Endothelial cell of umbilical vein (primary cell): ENCODE measurements at regions not wholly inside any gene's neighbourhood (a gene's known extent, or its start where the extent isn't known, plus 50 kb on each side); places are given as distances from the start of the nearest gene placed in this dataset.

ENCODE experiments used
- BruUV-seq: library from RNA; stranded (reverse); fragments of 400-500 nt; replicated peaks from 2 replicates; lab custom pipeline; 2021; lab: Mats Ljungman, UMichigan
- CTCF ChIA-PET: fragments of 300-600, 350-600 bp; sonication (Branson Sonifier 250); formaldehyde crosslinking; loops from one replicate; lab custom pipeline; 2021; ENCODE audit warnings: antibody characterized with exemption, inconsistent platforms; lab: Charles Lee
- POLR2A ChIA-PET: fragments of 300-600, 350-600 bp; sonication (Branson Sonifier 250); formaldehyde crosslinking; loops from one replicate; lab custom pipeline; 2021; ENCODE audit warnings: antibody characterized with exemption, inconsistent platforms; lab: Charles Lee
- DNase-seq: peaks from one replicate; pipeline ENCODE4 v3.0.0-alpha.2; 2011; ENCODE audit warnings: low read depth, low spot score
- FAIRE-seq: peaks from 2 replicates; lab custom pipeline; 2011; peaks lifted over from hg19 to GRCh38; lab: Jason Lieb, UNC
- H2AFZ ChIP-seq: 2 replicates; pipeline ENCODE4 v1.6.0; 2012; ENCODE audit warnings: low read depth, low read length, control low read depth, inconsistent platforms
- H3K27ac ChIP-seq: 2 replicates; pipeline ENCODE4 v1.5.1; 2011; ENCODE audit warnings: low read depth, mild to moderate bottlenecking, control low read depth, low read length, moderate library complexity; ENCODE audit not compliant: insufficient read depth
- H3K27me3 ChIP-seq, 2 experiments: 2 replicates each; pipeline versions ENCODE4 v1.6.0 to v1.6.1; 2011; ENCODE audit warnings: low read length in 2 of 2, mixed read lengths in 1 of 2; ENCODE audit not compliant: control insufficient read depth in 2 of 2, insufficient read depth in 2 of 2
- H3K36me3 ChIP-seq, 2 experiments: 2 replicates in 1 of 2; 3 replicates in 1 of 2; pipeline ENCODE4 v1.5.1; 2011; ENCODE audit warnings: low read length in 2 of 2, mild to moderate bottlenecking in 1 of 2, moderate library complexity in 1 of 2; ENCODE audit not compliant: control insufficient read depth in 2 of 2, insufficient read depth in 2 of 2; ENCODE audit errors: extremely low read depth in 1 of 2
- H3K4me1 ChIP-seq: 3 replicates; pipeline ENCODE4 v1.5.1; 2011; ENCODE audit warnings: mild to moderate bottlenecking, low read length; ENCODE audit not compliant: control insufficient read depth, insufficient read depth; ENCODE audit errors: extremely low read depth
- H3K4me2 ChIP-seq: 2 replicates; pipeline ENCODE4 v1.6.1; 2011; ENCODE audit warnings: low read length, control low read depth, mixed read lengths; ENCODE audit not compliant: insufficient read depth
- H3K4me3 ChIP-seq, 3 experiments: fragments of 200-600 bp in 1 of 3; sonication (generic), shearing (Covaris generic) in 1 of 3; replicated peaks in 1 of 3; 2 replicates each; pipeline ENCODE4 v1.5.1; 2011 to 2016; ENCODE audit warnings: control low read depth in 3 of 3, low read length in 3 of 3, mild to moderate bottlenecking in 2 of 3, inconsistent platforms in 1 of 3, low read depth in 1 of 3, moderate library complexity in 1 of 3; ENCODE audit not compliant: insufficient read depth in 1 of 3
- H3K79me2 ChIP-seq: 2 replicates; pipeline ENCODE4 v1.6.0; 2012; ENCODE audit warnings: low read length, inconsistent platforms; ENCODE audit not compliant: control insufficient read depth, insufficient read depth
- H3K9ac ChIP-seq: replicated peaks from 2 replicates; pipeline ENCODE3; 2011; ENCODE audit warnings: low read length, control low read depth; ENCODE audit not compliant: insufficient read depth; ENCODE audit errors: extremely low read depth
- H3K9me1 ChIP-seq: replicated peaks from 3 replicates; pipeline ENCODE4 v1.6.0; 2011; ENCODE audit warnings: mild to moderate bottlenecking, low read length; ENCODE audit not compliant: control insufficient read depth, insufficient read depth; ENCODE audit errors: extremely low read depth
- H3K9me3 ChIP-seq: replicated peaks from 2 replicates; pipeline ENCODE4 v1.5.1; 2012; ENCODE audit warnings: low read length, inconsistent platforms; ENCODE audit not compliant: control insufficient read depth, insufficient read depth
- H4K20me1 ChIP-seq: replicated peaks from 2 replicates; pipeline ENCODE3; 2011; ENCODE audit warnings: mild to moderate bottlenecking, low read length; ENCODE audit not compliant: control insufficient read depth, insufficient read depth; ENCODE audit errors: extremely low read depth
- EZH2 ChIP-seq: IDR thresholded peaks from 2 replicates; pipeline ENCODE4 v1.6.1; 2012; ENCODE audit warnings: borderline replicate concordance, low read depth, mild to moderate bottlenecking, moderate library complexity, low read length, inconsistent platforms; ENCODE audit not compliant: severe bottlenecking
- FOS ChIP-seq: IDR thresholded peaks from 2 replicates; pipeline ENCODE4 v1.6.1; 2011; ENCODE audit warnings: mild to moderate bottlenecking, low read length, moderate library complexity, borderline replicate concordance; ENCODE audit not compliant: insufficient read depth
- GATA2 ChIP-seq: IDR thresholded peaks from 2 replicates; pipeline ENCODE4 v1.7.0; 2011; ENCODE audit warnings: low read depth, mild to moderate bottlenecking, moderate library complexity, mixed read lengths, low read length; ENCODE audit not compliant: insufficient read length, insufficient read depth
- JUN ChIP-seq: IDR thresholded peaks from 2 replicates; pipeline ENCODE4 v1.6.1; 2011; ENCODE audit warnings: borderline replicate concordance, low read depth; ENCODE audit not compliant: insufficient read length, insufficient read depth
- MYC ChIP-seq: IDR thresholded peaks from one replicate; pipeline ENCODE4 v1.6.1; 2011; ENCODE audit warnings: mild to moderate bottlenecking, low read depth, low read length
- POLR2A ChIP-seq: IDR thresholded peaks from 2 replicates; pipeline ENCODE4 v1.6.1; 2012; ENCODE audit warnings: low read depth, mild to moderate bottlenecking, control low read depth, low read length
- POLR2AphosphoS5 ChIP-seq: IDR thresholded peaks from 2 replicates; pipeline ENCODE4 v1.6.1; 2012; ENCODE audit warnings: low read depth, mild to moderate bottlenecking, control low read depth, low read length, moderate library complexity; ENCODE audit not compliant: insufficient read depth
- dilution Hi-C: fragments of 300-500 bp; cut with MboI; formaldehyde crosslinking; loops from one replicate; pipeline ENCODE4 v1.15.0; 2019; ENCODE audit warnings: low sequenced_read_pairs; ENCODE audit not compliant: extremely low pct_ligation_motif_present
- intact Hi-C: fragments of 100-400 bp; cut with micrococcal nuclease; formaldehyde crosslinking; loops from one replicate; pipeline ENCODE4 v1.10.0; 2022
- TF ChIP-seq, protein P1 (sequence below): IDR thresholded peaks from 2 replicates; pipeline ENCODE4 v1.6.1; 2011; ENCODE audit not compliant: insufficient read depth, insufficient read length
- TF ChIP-seq, protein P2 (sequence below), 2 donors: IDR thresholded peaks; 1 replicate in 1 of 2; 2 replicates in 1 of 2; pipeline ENCODE4 v1.5.1; 2011; ENCODE audit warnings: low read length in 2 of 2, mild to moderate bottlenecking in 2 of 2, moderate library complexity in 2 of 2, control low read depth in 1 of 2, inconsistent platforms in 1 of 2, low read depth in 1 of 2; ENCODE audit not compliant: insufficient read depth in 1 of 2; ENCODE audit errors: extremely low read depth in 1 of 2

DNA sequence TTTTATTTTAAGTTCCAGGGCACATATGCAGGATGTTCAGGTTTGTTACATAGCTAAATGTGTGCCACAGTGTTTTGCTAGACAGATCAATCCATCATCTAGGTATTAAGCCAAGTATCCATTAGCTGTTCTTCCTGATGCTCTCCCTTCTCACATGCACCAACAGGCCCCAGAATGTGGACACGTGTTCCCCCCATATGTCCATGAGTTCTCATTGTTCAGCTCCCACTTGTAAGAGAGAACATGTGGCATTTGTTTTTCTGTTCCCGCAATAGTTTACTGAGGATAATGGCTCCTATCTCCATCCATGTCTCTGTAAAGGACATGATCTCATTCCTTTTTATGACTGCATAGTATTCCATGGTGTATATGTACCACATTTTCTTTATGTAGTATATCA is 374.8 kb upstream of the FAT1 start:
- intact Hi-C loops, result no loop called here

More for the DNA sequence above, 374.8 kb upstream of the FAT1 start:
- no TSS peak for BruUV-seq
- Histone ChIP-seq H3K9ac (no peak overlapping the region), H3K79me2 (no peaks in the 10 kb centered on the region), H4K20me1 (no peaks in the 10 kb centered on the region), H3K9me1 (no peaks in the 10 kb centered on the region), H3K36me3 (no peaks in the 10 kb centered on the region), H3K27me3 (no peaks in the 10 kb centered on the region), H3K4me3 (no peak overlapping the region), H3K27ac (no peak overlapping the region), H3K4me2 (no peak overlapping the region), H2AFZ (no peak overlapping the region), H3K9me3 (no peaks in the 10 kb centered on the region), H3K4me1 (no peaks in the 10 kb centered on the region)
- DNase-seq (no peak), FAIRE-seq (no peak)
- no peak for TF ChIP-seq JUN
- TF ChIP-seq POLR2A, result no peak
- TF ChIP-seq, protein P1, sequence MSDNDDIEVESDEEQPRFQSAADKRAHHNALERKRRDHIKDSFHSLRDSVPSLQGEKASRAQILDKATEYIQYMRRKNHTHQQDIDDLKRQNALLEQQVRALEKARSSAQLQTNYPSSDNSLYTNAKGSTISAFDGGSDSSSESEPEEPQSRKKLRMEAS, result no peak
- no peak for TF ChIP-seq GATA2
- TF ChIP-seq EZH2, result no peak
- no peak for TF ChIP-seq POLR2AphosphoS5
- TF ChIP-seq, protein P2, sequence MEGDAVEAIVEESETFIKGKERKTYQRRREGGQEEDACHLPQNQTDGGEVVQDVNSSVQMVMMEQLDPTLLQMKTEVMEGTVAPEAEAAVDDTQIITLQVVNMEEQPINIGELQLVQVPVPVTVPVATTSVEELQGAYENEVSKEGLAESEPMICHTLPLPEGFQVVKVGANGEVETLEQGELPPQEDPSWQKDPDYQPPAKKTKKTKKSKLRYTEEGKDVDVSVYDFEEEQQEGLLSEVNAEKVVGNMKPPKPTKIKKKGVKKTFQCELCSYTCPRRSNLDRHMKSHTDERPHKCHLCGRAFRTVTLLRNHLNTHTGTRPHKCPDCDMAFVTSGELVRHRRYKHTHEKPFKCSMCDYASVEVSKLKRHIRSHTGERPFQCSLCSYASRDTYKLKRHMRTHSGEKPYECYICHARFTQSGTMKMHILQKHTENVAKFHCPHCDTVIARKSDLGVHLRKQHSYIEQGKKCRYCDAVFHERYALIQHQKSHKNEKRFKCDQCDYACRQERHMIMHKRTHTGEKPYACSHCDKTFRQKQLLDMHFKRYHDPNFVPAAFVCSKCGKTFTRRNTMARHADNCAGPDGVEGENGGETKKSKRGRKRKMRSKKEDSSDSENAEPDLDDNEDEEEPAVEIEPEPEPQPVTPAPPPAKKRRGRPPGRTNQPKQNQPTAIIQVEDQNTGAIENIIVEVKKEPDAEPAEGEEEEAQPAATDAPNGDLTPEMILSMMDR (IDR thresholded peaks at IDR 0.05; ENCODE audit: extremely low read depth in 1 of 2, insufficient read depth in 1 of 2, low read depth in 1 of 2, low read length in 2 of 2), result no peak
- no peak for TF ChIP-seq MYC
- no peak for TF ChIP-seq FOS
- ChIA-PET POLR2A (no interaction called here), CTCF (no interaction called here)
- dilution Hi-C loops, result no loop called here
